GM12878 (cell line): ENCODE measurements at regions not wholly inside any gene's neighbourhood (a gene's known extent, or its start where the extent isn't known, plus 50 kb on each side); places are given as distances from the start of the nearest gene placed in this dataset.

Experiments used
- ATAC-seq: fragments of 200-7000 bp; cut with Tn5 transposase; 3 replicates; pipeline ENCODE4 v1.9.1; 2020; ENCODE audit warnings: mild to moderate bottlenecking, moderate library complexity
- BruUV-seq: library from RNA; stranded (reverse); fragments of 400-500 nt; replicated peaks from 2 replicates; lab custom pipeline; 2021; lab: Mats Ljungman, UMichigan
- CTCF ChIA-PET: fragments of 300-600 bp; sonication (Branson Sonifier 250); formaldehyde crosslinking; extraction: SDS; loops from one replicate; lab custom pipeline; 2021; ENCODE audit warnings: inconsistent platforms; lab: Yijun Ruan, JAX
- POLR2A ChIA-PET: fragments of 350-600 bp; formaldehyde crosslinking; extraction: SDS; loops from one replicate; lab custom pipeline; 2021; ENCODE audit warnings: inconsistent platforms; lab: Charles Lee
- RAD21 ChIA-PET: fragments of 300-600 bp; sonication (Branson Sonifier 250); formaldehyde crosslinking; loops from one replicate; lab custom pipeline; 2023; ENCODE audit warnings: antibody characterized with exemption; ENCODE audit not compliant: unreplicated experiment; lab: Charles Lee
- SMC1A ChIA-PET: fragments of 300-600 bp; sonication (Branson Sonifier 250); formaldehyde crosslinking; loops from one replicate; lab custom pipeline; 2023; ENCODE audit not compliant: unreplicated experiment, uncharacterized antibody; lab: Charles Lee
- DNase-seq: peaks from one replicate; pipeline ENCODE4 v3.0.0-alpha.2; 2011; ENCODE audit warnings: low read depth, low spot score
- FAIRE-seq: peaks from 3 replicates; lab custom pipeline; 2011; peaks lifted over from hg19 to GRCh38; lab: Jason Lieb, UNC
- H2AFZ ChIP-seq: 2 replicates; pipeline ENCODE4 v1.6.0; 2011; ENCODE audit warnings: low read depth, low read length, control low read depth; ENCODE audit not compliant: control insufficient read depth
- H3K27ac ChIP-seq: 2 replicates; pipeline ENCODE4 v1.5.1; 2011; ENCODE audit warnings: control low read depth; ENCODE audit not compliant: control insufficient read depth, insufficient read depth
- H3K27me3 ChIP-seq, 2 experiments: replicated peaks in 1 of 2; 2 replicates each; pipeline versions ENCODE4 v1.6.0 to v1.6.1; 2011; ENCODE audit warnings: low read length in 1 of 2; ENCODE audit not compliant: control insufficient read depth in 2 of 2, insufficient read depth in 2 of 2
- H3K36me3 ChIP-seq, 2 experiments: 2 replicates each; pipeline ENCODE4 v1.5.1; 2011; ENCODE audit warnings: low read length in 1 of 2; ENCODE audit not compliant: control insufficient read depth in 2 of 2, insufficient read depth in 2 of 2
- H3K4me1 ChIP-seq: 2 replicates; pipeline ENCODE4 v1.6.1; 2011; ENCODE audit warnings: mild to moderate bottlenecking, low read length, moderate library complexity, mixed read lengths; ENCODE audit not compliant: control insufficient read depth, insufficient read depth
- H3K4me2 ChIP-seq: 2 replicates; pipeline ENCODE4 v1.6.0; 2011; ENCODE audit warnings: control low read depth; ENCODE audit not compliant: control insufficient read depth, insufficient read depth
- H3K4me3 ChIP-seq: fragments of 200-600 bp; sonication (generic); 2 replicates; pipeline ENCODE4 v1.5.1; 2016
- H3K79me2 ChIP-seq: 2 replicates; pipeline ENCODE4 v1.6.0; 2011; ENCODE audit warnings: low read length; ENCODE audit not compliant: control insufficient read depth, insufficient read depth
- H3K9ac ChIP-seq: 2 replicates; pipeline ENCODE4 v1.8.0; 2011; ENCODE audit warnings: low read length, control low read depth, mixed read lengths; ENCODE audit not compliant: control insufficient read depth, insufficient read depth
- H3K9me3 ChIP-seq: replicated peaks from 3 replicates; pipeline ENCODE4 v1.5.1; 2011; ENCODE audit warnings: mild to moderate bottlenecking, low read length; ENCODE audit not compliant: control insufficient read depth, insufficient read depth
- H4K20me1 ChIP-seq: 2 replicates; pipeline ENCODE4 v1.6.0; 2011; ENCODE audit not compliant: control insufficient read depth, insufficient read depth
- BRCA1 ChIP-seq: IDR thresholded peaks from 2 replicates; pipeline ENCODE4 v1.6.1; 2011; ENCODE audit warnings: low read depth, low read length, improper control_type of control experiment
- CEBPZ ChIP-seq: fragments of 150-350 bp; IDR thresholded peaks from 2 replicates; pipeline ENCODE4 v1.6.1; 2016; ENCODE audit warnings: low read depth, low read length
- HDAC2 ChIP-seq: fragments of 200-600 bp; sonication (generic); IDR thresholded peaks from 2 replicates; pipeline ENCODE4 v1.6.1; 2017
- RBBP5 ChIP-seq: fragments of 200-600 bp; sonication (generic); conservative IDR thresholded peaks from 2 replicates; pipeline ENCODE4 v1.6.1; 2016
- RUNX3 ChIP-seq: IDR thresholded peaks from 2 replicates; pipeline ENCODE4 v1.6.1; 2012; ENCODE audit warnings: low read length, inconsistent platforms
- SIX5 ChIP-seq: IDR thresholded peaks from 2 replicates; pipeline ENCODE4 v1.6.1; 2011; ENCODE audit warnings: mild to moderate bottlenecking, low read depth, low read length, moderate library complexity; ENCODE audit not compliant: severe bottlenecking
- STAT3 ChIP-seq: IDR thresholded peaks from 2 replicates; pipeline ENCODE4 v1.6.1; 2011; ENCODE audit warnings: low read depth, low read length, improper control_type of control experiment
- TARDBP ChIP-seq: IDR thresholded peaks from 2 replicates; pipeline ENCODE4 v1.6.1; 2016; ENCODE audit warnings: borderline replicate concordance
- WGBS: methylation state at CpG from one replicate; pipeline ENCODE4 v1.1.6; 2016; ENCODE audit warnings: low lambda C conversion rate; ENCODE audit not compliant: insufficient replicate concordance, insufficient coverage; ENCODE audit errors: missing lambda C conversion rate; 5-methylcytosine and 5-hydroxymethylcytosine counted together
- in situ Hi-C: fragments of 300-500 bp; cut with MboI; formaldehyde crosslinking; loops from 9 replicates; pipeline ENCODE4 v1.14.3; 2018; ENCODE audit warnings: mixed read lengths
- intact Hi-C: fragments of 100-400 bp; cut with micrococcal nuclease; formaldehyde crosslinking; loops from one replicate; pipeline ENCODE4 v1.14.2; 2022; ENCODE audit not compliant: unreplicated experiment

- TF ChIP-seq CEBPZ: no peak
- TF ChIP-seq STAT3: no peak
- no peak for TF ChIP-seq RBBP5
- no peak for TF ChIP-seq HDAC2
- TF ChIP-seq SIX5: no peak
- no peak for TF ChIP-seq RUNX3
Observed at GRCh38 chr10:130778166-130778545, 533.4 kb downstream of the TCERG1L start (continued).

GRCh38 chr10:130780763-130781162 is 530.8 kb downstream of the TCERG1L start:
- FAIRE-seq (no peak), ATAC-seq (no peak), DNase-seq (no peak)
- SMC1A ChIA-PET: no interaction called here
- Histone ChIP-seq H3K4me3 (no peak overlapping the region), H3K9me3 (no peaks in the 10 kb centered on the region; the same call in 2 of the 3 replicates), H3K36me3 (no peaks in the 10 kb centered on the region), H4K20me1 (no peaks in the 10 kb centered on the region), H3K27me3 (no peaks in the 10 kb centered on the region), H3K9ac (no peak overlapping the region), H3K27ac (no peak overlapping the region), H3K4me2 (no peak overlapping the region), H2AFZ (no peak overlapping the region), H3K4me1 (no peaks in the 10 kb centered on the region), H3K79me2 (no peaks in the 10 kb centered on the region)
- in situ Hi-C loops: no loop called here
- CTCF ChIA-PET: no interaction called here
- RAD21 ChIA-PET: no interaction called here
- WGBS: 48% methylated on average over 9 of the region's 9 CpGs
- intact Hi-C loops: no loop called here
- POLR2A ChIA-PET: no interaction called here
- no peak for TF ChIP-seq BRCA1
- no peak for TF ChIP-seq TARDBP
- BruUV-seq: no TSS peak
